ENCODE measurements at regions not wholly inside any gene's neighbourhood (a gene's known extent, or its start where the extent isn't known, plus 50 kb on each side); places are given as distances from the start of the nearest gene placed in this dataset.

GRCh38 chr19:32035626-32036025, 309.8 kb upstream of the ZNF507 start:
- Histone ChIP-seq H3K4me3 (ENCODE audit: insufficient read depth, low read depth, low read length, poor library complexity, severe bottlenecking) (no peak overlapping the region), H3K36me3 (ENCODE audit: control insufficient read depth, insufficient read depth, low read length) (no peaks in the 10 kb centered on the region), H3K9me3 (ENCODE audit: control insufficient read depth, low read length) (no peaks in the 10 kb centered on the region), H3K27me3 (replicated peaks; ENCODE audit: control insufficient read depth, insufficient read depth, low read length, poor library complexity, severe bottlenecking) (no peaks in the 10 kb centered on the region), H3K4me1 (ENCODE audit: control insufficient read depth, insufficient read depth, low read length, poor library complexity, severe bottlenecking) (no peaks in the 10 kb centered on the region), H3K27ac (ENCODE audit: insufficient read depth, low read length, poor library complexity, severe bottlenecking) (no peak overlapping the region)
- no peak for DNase-seq

GRCh38 chr19:32038021-32038920, 307.1 kb upstream of the ZNF507 start:
- Histone ChIP-seq H3K36me3 (ENCODE audit: control insufficient read depth, insufficient read depth, low read length) (no peaks in the 10 kb centered on the region), H3K27ac (ENCODE audit: insufficient read depth, low read length, poor library complexity, severe bottlenecking) (no peak overlapping the region), H3K27me3 (replicated peaks; ENCODE audit: control insufficient read depth, insufficient read depth, low read length, poor library complexity, severe bottlenecking) (no peaks in the 10 kb centered on the region), H3K4me1 (ENCODE audit: control insufficient read depth, insufficient read depth, low read length, poor library complexity, severe bottlenecking) (no peaks in the 10 kb centered on the region), H3K4me3 (ENCODE audit: insufficient read depth, low read depth, low read length, poor library complexity, severe bottlenecking) (no peak overlapping the region), H3K9me3 (ENCODE audit: control insufficient read depth, low read length) (no peaks in the 10 kb centered on the region)
- DNase-seq = no peak

GRCh38 chr19:32038961-32039360, 306.4 kb upstream of the ZNF507 start:
- no peak for DNase-seq
- no peaks in the 10 kb centered on the region for H3K36me3 ChIP-seq (ENCODE audit: control insufficient read depth, insufficient read depth, low read length)
- no peaks in the 10 kb centered on the region for H3K27me3 ChIP-seq (replicated peaks; ENCODE audit: control insufficient read depth, insufficient read depth, low read length, poor library complexity, severe bottlenecking)

GRCh38 chr19:32039440-32039839, 306.0 kb upstream of the ZNF507 start:
- Histone ChIP-seq H3K27ac (ENCODE audit: insufficient read depth, low read length, poor library complexity, severe bottlenecking) (no peak overlapping the region), H3K9me3 (ENCODE audit: control insufficient read depth, low read length) (no peaks in the 10 kb centered on the region), H3K4me1 (ENCODE audit: control insufficient read depth, insufficient read depth, low read length, poor library complexity, severe bottlenecking) (no peaks in the 10 kb centered on the region), H3K27me3 (replicated peaks; ENCODE audit: control insufficient read depth, insufficient read depth, low read length, poor library complexity, severe bottlenecking) (no peaks in the 10 kb centered on the region), H3K36me3 (ENCODE audit: control insufficient read depth, insufficient read depth, low read length) (no peaks in the 10 kb centered on the region), H3K4me3 (ENCODE audit: insufficient read depth, low read depth, low read length, poor library complexity, severe bottlenecking) (no peak overlapping the region)
- DNase-seq = no peak

More at GRCh38 chr19:32038961-32039360, 306.4 kb upstream of the ZNF507 start:
- no peaks in the 10 kb centered on the region for H3K9me3 ChIP-seq (ENCODE audit: control insufficient read depth, low read length)
- H3K4me3 ChIP-seq (ENCODE audit: insufficient read depth, low read depth, low read length, poor library complexity, severe bottlenecking) = no peak overlapping the region
- no peak overlapping the region for H3K27ac ChIP-seq (ENCODE audit: insufficient read depth, low read length, poor library complexity, severe bottlenecking)
- no peaks in the 10 kb centered on the region for H3K4me1 ChIP-seq (ENCODE audit: control insufficient read depth, insufficient read depth, low read length, poor library complexity, severe bottlenecking)

- no peaks in the 10 kb centered on the region for H3K4me1 ChIP-seq (ENCODE audit: control insufficient read depth, insufficient read depth, low read length, poor library complexity, severe bottlenecking)
- DNase-seq = no peak
- no peaks in the 10 kb centered on the region for H3K9me3 ChIP-seq (ENCODE audit: control insufficient read depth, low read length)
- H3K27me3 ChIP-seq (replicated peaks; ENCODE audit: control insufficient read depth, insufficient read depth, low read length, poor library complexity, severe bottlenecking) = no peaks in the 10 kb centered on the region
- H3K36me3 ChIP-seq (ENCODE audit: control insufficient read depth, insufficient read depth, low read length) = no peaks in the 10 kb centered on the region
- H3K27ac ChIP-seq (ENCODE audit: insufficient read depth, low read length, poor library complexity, severe bottlenecking) = no peak overlapping the region
- H3K4me3 ChIP-seq (ENCODE audit: insufficient read depth, low read depth, low read length, poor library complexity, severe bottlenecking) = no peak overlapping the region
These were observed 305.2 kb upstream of the ZNF507 start for GRCh38 chr19:32040236-32040635.

GRCh38 chr19:32041681-32042292, 303.6 kb upstream of the ZNF507 start:
- Histone ChIP-seq H3K27ac (ENCODE audit: insufficient read depth, low read length, poor library complexity, severe bottlenecking) (no peak overlapping the region), H3K36me3 (ENCODE audit: control insufficient read depth, insufficient read depth, low read length) (no peaks in the 10 kb centered on the region), H3K4me3 (ENCODE audit: insufficient read depth, low read depth, low read length, poor library complexity, severe bottlenecking) (no peak overlapping the region), H3K27me3 (replicated peaks; ENCODE audit: control insufficient read depth, insufficient read depth, low read length, poor library complexity, severe bottlenecking) (no peaks in the 10 kb centered on the region), H3K4me1 (ENCODE audit: control insufficient read depth, insufficient read depth, low read length, poor library complexity, severe bottlenecking) (no peaks in the 10 kb centered on the region), H3K9me3 (ENCODE audit: control insufficient read depth, low read length) (no peaks in the 10 kb centered on the region)
- DNase-seq = no peak

- H3K9me3 ChIP-seq (ENCODE audit: control insufficient read depth, low read length) = no peaks in the 10 kb centered on the region
- H3K36me3 ChIP-seq (ENCODE audit: control insufficient read depth, insufficient read depth, low read length) = no peaks in the 10 kb centered on the region
- no peaks in the 10 kb centered on the region for H3K4me1 ChIP-seq (ENCODE audit: control insufficient read depth, insufficient read depth, low read length, poor library complexity, severe bottlenecking)
- H3K27me3 ChIP-seq (replicated peaks; ENCODE audit: control insufficient read depth, insufficient read depth, low read length, poor library complexity, severe bottlenecking) = no peaks in the 10 kb centered on the region
- DNase-seq = no peak
- H3K4me3 ChIP-seq (ENCODE audit: insufficient read depth, low read depth, low read length, poor library complexity, severe bottlenecking) = no peak overlapping the region
- H3K27ac ChIP-seq (ENCODE audit: insufficient read depth, low read length, poor library complexity, severe bottlenecking) = no peak overlapping the region
These were observed 297.6 kb upstream of the ZNF507 start for GRCh38 chr19:32047788-32048187.

GRCh38 chr19:32053376-32053775, 292.0 kb upstream of the ZNF507 start:
- Histone ChIP-seq H3K36me3 (ENCODE audit: control insufficient read depth, insufficient read depth, low read length) (no peaks in the 10 kb centered on the region), H3K27me3 (replicated peaks; ENCODE audit: control insufficient read depth, insufficient read depth, low read length, poor library complexity, severe bottlenecking) (no peaks in the 10 kb centered on the region), H3K9me3 (ENCODE audit: control insufficient read depth, low read length) (no peaks in the 10 kb centered on the region), H3K4me1 (ENCODE audit: control insufficient read depth, insufficient read depth, low read length, poor library complexity, severe bottlenecking) (no peaks in the 10 kb centered on the region), H3K27ac (ENCODE audit: insufficient read depth, low read length, poor library complexity, severe bottlenecking) (no peak overlapping the region), H3K4me3 (ENCODE audit: insufficient read depth, low read depth, low read length, poor library complexity, severe bottlenecking) (no peak overlapping the region)
- no peak for DNase-seq

GRCh38 chr19:32053861-32054260, 291.5 kb upstream of the ZNF507 start:
- Histone ChIP-seq H3K27me3 (replicated peaks; ENCODE audit: control insufficient read depth, insufficient read depth, low read length, poor library complexity, severe bottlenecking) (no peaks in the 10 kb centered on the region), H3K9me3 (ENCODE audit: control insufficient read depth, low read length) (no peaks in the 10 kb centered on the region), H3K27ac (ENCODE audit: insufficient read depth, low read length, poor library complexity, severe bottlenecking) (no peak overlapping the region), H3K4me1 (ENCODE audit: control insufficient read depth, insufficient read depth, low read length, poor library complexity, severe bottlenecking) (no peaks in the 10 kb centered on the region), H3K36me3 (ENCODE audit: control insufficient read depth, insufficient read depth, low read length) (no peaks in the 10 kb centered on the region), H3K4me3 (ENCODE audit: insufficient read depth, low read depth, low read length, poor library complexity, severe bottlenecking) (no peak overlapping the region)
- DNase-seq = no peak

- Histone ChIP-seq H3K36me3 (ENCODE audit: control insufficient read depth, insufficient read depth, low read length) (no peaks in the 10 kb centered on the region), H3K9me3 (ENCODE audit: control insufficient read depth, low read length) (no peaks in the 10 kb centered on the region), H3K4me1 (ENCODE audit: control insufficient read depth, insufficient read depth, low read length, poor library complexity, severe bottlenecking) (no peaks in the 10 kb centered on the region), H3K4me3 (ENCODE audit: insufficient read depth, low read depth, low read length, poor library complexity, severe bottlenecking) (no peak overlapping the region), H3K27me3 (replicated peaks; ENCODE audit: control insufficient read depth, insufficient read depth, low read length, poor library complexity, severe bottlenecking) (no peaks in the 10 kb centered on the region), H3K27ac (ENCODE audit: insufficient read depth, low read length, poor library complexity, severe bottlenecking) (no peak overlapping the region)
- DNase-seq = no peak
These were observed 287.3 kb upstream of the ZNF507 start for GRCh38 chr19:32058131-32058530.

Data from effector memory CD4-positive, alpha-beta T cell (primary cell).